A673 (cell line): ENCODE measurements at regions not wholly inside any gene's neighbourhood (a gene's known extent, or its start where the extent isn't known, plus 50 kb on each side); places are given as distances from the start of the nearest gene placed in this dataset.
"Not testable (repeated sequence)": the region's sequence is repeated elsewhere in the genome, so short reads cannot be mapped to it uniquely, and the experiment has no call there.

ENCODE experiments used
- BruUV-seq: library from RNA; stranded (reverse); fragments of 400-500 nt; replicated peaks from 2 replicates; lab custom pipeline; 2021; lab: Mats Ljungman, UMichigan
- CTCF ChIA-PET: fragments of 300-600 bp; sonication (Branson Sonifier 250); formaldehyde crosslinking; loops from one replicate; lab custom pipeline; 2022; ENCODE audit warnings: antibody characterized with exemption; lab: Charles Lee
- POLR2A ChIA-PET: fragments of 300-600 bp; sonication (Branson Sonifier 250); formaldehyde crosslinking; loops from one replicate; lab custom pipeline; 2022; ENCODE audit warnings: antibody characterized with exemption; ENCODE audit not compliant: low non-redundant PET; lab: Charles Lee
- DNase-seq: peaks from one replicate; pipeline ENCODE4 v3.0.0-alpha.2; 2015; ENCODE audit warnings: low spot score
- H3K27ac ChIP-seq: fragments of 200-600 bp; sonication (generic); 2 replicates; pipeline ENCODE4 v1.5.1; 2016; ENCODE audit warnings: mixed run types, low read depth, mild to moderate bottlenecking, mixed read lengths, antibody characterized with exemption, low read length; ENCODE audit not compliant: poor library complexity, severe bottlenecking
- H3K27me3 ChIP-seq: fragments of 200-600 bp; sonication (generic); replicated peaks from 2 replicates; pipeline ENCODE4 v1.6.1; 2017; ENCODE audit warnings: mixed run types, low read depth, mild to moderate bottlenecking, mixed read lengths, antibody characterized with exemption, low read length; ENCODE audit not compliant: insufficient read depth, poor library complexity
- H3K36me3 ChIP-seq: fragments of 200-600 bp; sonication (generic); 2 replicates; pipeline ENCODE4 v1.6.1; 2016; ENCODE audit warnings: mixed run types, mild to moderate bottlenecking, mixed read lengths, antibody characterized with exemption, low read length; ENCODE audit not compliant: insufficient read depth, poor library complexity, severe bottlenecking
- H3K4me1 ChIP-seq: fragments of 200-600 bp; sonication (generic); 2 replicates; pipeline ENCODE4 v1.6.1; 2017; ENCODE audit warnings: mixed run types, mild to moderate bottlenecking, mixed read lengths, antibody characterized with exemption, low read length; ENCODE audit not compliant: insufficient read depth, poor library complexity, severe bottlenecking
- H3K4me3 ChIP-seq: fragments of 200-600 bp; sonication (generic); 2 replicates; pipeline ENCODE4 v1.5.1; 2016; ENCODE audit warnings: low read depth, mixed run types, mild to moderate bottlenecking, mixed read lengths, low read length; ENCODE audit not compliant: poor library complexity, severe bottlenecking
- H3K9me3 ChIP-seq: fragments of 200-600 bp; sonication (generic); 2 replicates; pipeline ENCODE4 v1.6.1; 2016; ENCODE audit warnings: mixed run types, low read depth, mild to moderate bottlenecking, mixed read lengths, antibody characterized with exemption, low read length; ENCODE audit not compliant: poor library complexity, severe bottlenecking
- EZH2 ChIP-seq: fragments of 200-600 bp; sonication (generic); IDR thresholded peaks from 2 replicates; pipeline ENCODE4 v1.6.1; 2017; ENCODE audit warnings: borderline replicate concordance, low read depth, mild to moderate bottlenecking, mixed read lengths, antibody characterized with exemption, low read length; ENCODE audit not compliant: poor library complexity, severe bottlenecking
- intact Hi-C: fragments of 100-400 bp; cut with micrococcal nuclease; formaldehyde crosslinking; loops from one replicate; pipeline ENCODE4 v1.10.0; 2022; ENCODE audit not compliant: unreplicated experiment
- TF ChIP-seq, protein P1 (sequence below): fragments of 300-800, 200-600 bp; sonication (generic); conservative IDR thresholded peaks from 2 replicates; pipeline ENCODE4 v1.5.1; 2017; ENCODE audit warnings: low read depth, mild to moderate bottlenecking, antibody characterized with exemption, low read length, moderate library complexity, mixed read lengths

DNA sequence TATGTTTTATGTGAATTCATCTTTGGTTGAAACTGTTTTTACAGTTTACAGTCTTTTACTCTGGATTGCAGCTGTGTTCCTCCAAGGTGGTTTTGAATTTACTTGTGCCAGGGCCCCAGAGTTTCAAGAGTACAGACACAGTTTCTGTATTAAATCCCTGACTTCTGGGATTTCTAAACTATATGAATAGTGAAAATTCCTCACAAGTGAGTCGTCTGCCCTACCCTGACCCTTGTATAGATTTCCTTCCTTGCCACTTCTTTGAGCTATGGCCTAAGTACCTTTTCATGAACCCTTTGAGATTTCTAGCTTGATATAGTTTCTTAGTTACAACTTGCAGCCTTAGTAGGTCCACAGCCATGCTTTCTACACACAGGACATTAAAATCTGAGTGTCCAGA, 700.8 kb downstream of the CDY1 start:
- POLR2A ChIA-PET, H3K4me1 ChIP-seq, H3K9me3 ChIP-seq, H3K4me3 ChIP-seq, H3K27ac ChIP-seq, BruUV-seq, intact Hi-C loops, DNase-seq, H3K27me3 ChIP-seq, CTCF ChIA-PET, H3K36me3 ChIP-seq: not testable (repeated sequence)

DNA sequence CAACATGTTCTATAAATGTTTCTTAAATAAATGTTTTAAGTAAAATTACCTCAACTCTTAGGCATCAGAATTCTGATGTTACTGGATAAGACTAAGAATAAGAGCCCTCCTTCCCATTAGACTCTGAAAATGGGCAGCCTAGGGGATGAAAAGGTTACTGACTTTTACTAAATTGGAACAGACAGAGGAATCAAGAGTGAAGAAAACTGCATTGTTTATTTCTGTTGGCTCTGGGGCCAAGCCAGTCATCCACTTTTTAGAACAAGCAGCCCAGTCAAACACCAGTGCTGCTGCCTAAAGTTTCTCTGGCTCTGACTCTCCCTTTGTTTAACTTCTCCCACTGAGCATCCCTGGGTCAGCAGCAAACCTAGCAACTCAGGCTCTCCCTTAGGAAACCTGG, 731.0 kb downstream of the CDY1 start:
- POLR2A ChIA-PET, H3K4me1 ChIP-seq, CTCF ChIA-PET, BruUV-seq, H3K9me3 ChIP-seq, intact Hi-C loops, H3K27ac ChIP-seq, H3K27me3 ChIP-seq, H3K4me3 ChIP-seq, DNase-seq, H3K36me3 ChIP-seq: not testable (repeated sequence)

DNA sequence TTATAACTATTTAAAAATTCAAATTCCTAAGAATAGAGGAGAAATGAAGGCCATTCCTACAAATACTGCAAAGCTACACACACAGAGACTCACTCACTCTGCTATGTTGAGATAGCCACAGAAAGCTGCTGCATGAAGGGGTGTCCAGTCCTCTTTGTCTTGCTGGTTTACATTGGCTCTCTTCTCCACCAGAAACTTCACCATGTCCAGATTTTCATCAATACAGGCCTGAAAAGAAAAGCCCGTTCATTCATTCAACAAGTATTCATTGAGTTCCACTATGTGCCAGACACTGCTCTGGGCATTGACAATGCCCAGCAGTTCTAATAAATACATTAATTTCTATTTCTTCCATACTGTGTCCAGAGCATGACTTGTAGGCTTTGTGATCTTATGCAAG, 732.3 kb downstream of the CDY1 start:
- BruUV-seq, result no TSS peak
- no peaks in the 10 kb centered on the region for H3K9me3 ChIP-seq
- intact Hi-C loops, result no loop called here
- ChIA-PET CTCF (no interaction called here), POLR2A (no interaction called here)
- no peaks in the 10 kb centered on the region for H3K27me3 ChIP-seq
- TF ChIP-seq EZH2, result no peak
- TF ChIP-seq, protein P1, sequence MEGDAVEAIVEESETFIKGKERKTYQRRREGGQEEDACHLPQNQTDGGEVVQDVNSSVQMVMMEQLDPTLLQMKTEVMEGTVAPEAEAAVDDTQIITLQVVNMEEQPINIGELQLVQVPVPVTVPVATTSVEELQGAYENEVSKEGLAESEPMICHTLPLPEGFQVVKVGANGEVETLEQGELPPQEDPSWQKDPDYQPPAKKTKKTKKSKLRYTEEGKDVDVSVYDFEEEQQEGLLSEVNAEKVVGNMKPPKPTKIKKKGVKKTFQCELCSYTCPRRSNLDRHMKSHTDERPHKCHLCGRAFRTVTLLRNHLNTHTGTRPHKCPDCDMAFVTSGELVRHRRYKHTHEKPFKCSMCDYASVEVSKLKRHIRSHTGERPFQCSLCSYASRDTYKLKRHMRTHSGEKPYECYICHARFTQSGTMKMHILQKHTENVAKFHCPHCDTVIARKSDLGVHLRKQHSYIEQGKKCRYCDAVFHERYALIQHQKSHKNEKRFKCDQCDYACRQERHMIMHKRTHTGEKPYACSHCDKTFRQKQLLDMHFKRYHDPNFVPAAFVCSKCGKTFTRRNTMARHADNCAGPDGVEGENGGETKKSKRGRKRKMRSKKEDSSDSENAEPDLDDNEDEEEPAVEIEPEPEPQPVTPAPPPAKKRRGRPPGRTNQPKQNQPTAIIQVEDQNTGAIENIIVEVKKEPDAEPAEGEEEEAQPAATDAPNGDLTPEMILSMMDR, result no peak
- no peak overlapping the region for H3K4me3 ChIP-seq
- H3K27ac ChIP-seq, result no peak overlapping the region
- no peaks in the 10 kb centered on the region for H3K4me1 ChIP-seq
- no peaks in the 10 kb centered on the region for H3K36me3 ChIP-seq
- DNase-seq, result no peak

DNA sequence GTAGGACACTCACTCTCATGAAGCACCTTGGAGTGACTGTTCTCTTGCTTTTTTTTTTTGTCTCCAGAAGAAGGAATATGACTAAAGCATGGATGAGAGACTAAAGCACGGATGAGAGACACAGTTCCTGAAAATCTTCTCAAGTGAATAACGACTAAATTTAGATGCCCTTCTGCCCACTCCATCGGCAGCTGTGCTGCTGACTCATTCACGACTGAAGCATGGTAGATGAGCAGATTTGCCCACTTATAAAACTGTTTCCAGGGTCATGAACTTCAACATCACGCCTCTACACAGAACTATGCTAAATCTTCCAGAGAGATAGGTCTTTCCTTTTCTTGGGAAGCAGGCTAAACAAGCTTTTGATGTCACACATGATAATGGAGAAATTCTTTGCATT, 738.0 kb downstream of the CDY1 start:
- H3K36me3 ChIP-seq, BruUV-seq, POLR2A ChIA-PET, CTCF ChIA-PET, intact Hi-C loops, DNase-seq, H3K27me3 ChIP-seq, H3K4me3 ChIP-seq, H3K4me1 ChIP-seq, H3K9me3 ChIP-seq, H3K27ac ChIP-seq: not testable (repeated sequence)

- BruUV-seq, H3K27me3 ChIP-seq, H3K27ac ChIP-seq, H3K4me3 ChIP-seq, H3K9me3 ChIP-seq, CTCF ChIA-PET, H3K4me1 ChIP-seq, H3K36me3 ChIP-seq, intact Hi-C loops, POLR2A ChIA-PET, DNase-seq: not testable (repeated sequence)
Observed at GRCh38 chrY:26360472-26360871, 738.6 kb downstream of the CDY1 start.

GRCh38 chrY:26363442-26363841, 741.5 kb downstream of the CDY1 start:
- CTCF ChIA-PET, H3K36me3 ChIP-seq, BruUV-seq, H3K27me3 ChIP-seq, H3K27ac ChIP-seq, H3K4me1 ChIP-seq, H3K9me3 ChIP-seq, POLR2A ChIA-PET, DNase-seq, intact Hi-C loops, H3K4me3 ChIP-seq: not testable (repeated sequence)

DNA sequence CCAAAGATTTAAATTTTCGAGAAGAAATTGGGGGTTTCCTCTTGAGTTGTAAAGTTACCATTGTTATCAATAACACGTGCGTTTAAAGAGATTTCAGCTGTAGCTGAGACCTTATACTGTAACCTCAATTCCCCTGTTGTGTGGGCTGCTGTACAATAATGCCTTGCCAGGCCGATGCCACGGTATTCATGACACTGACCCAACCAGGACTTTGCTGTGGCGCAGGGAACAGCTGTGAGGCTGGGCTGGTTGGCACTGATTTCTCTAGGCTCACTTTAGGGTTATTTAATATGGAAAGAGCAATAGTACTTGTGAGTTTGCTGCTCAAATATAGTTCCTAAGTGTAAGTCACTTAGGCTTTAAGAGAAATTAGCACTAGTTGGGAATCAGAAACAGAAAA, 744.2 kb downstream of the CDY1 start:
- DNase-seq, H3K4me3 ChIP-seq, POLR2A ChIA-PET, H3K27ac ChIP-seq, H3K9me3 ChIP-seq, H3K27me3 ChIP-seq, BruUV-seq, CTCF ChIA-PET, intact Hi-C loops, H3K4me1 ChIP-seq, H3K36me3 ChIP-seq: not testable (repeated sequence)
